GM23338 (cell line): ENCODE measurements at regions not wholly inside any gene's neighbourhood (a gene's known extent, or its start where the extent isn't known, plus 50 kb on each side); places are given as distances from the start of the nearest gene placed in this dataset.

Experiments used
- ATAC-seq: fragments of 200-7000 bp; cut with Tn5 transposase; 3 replicates; pipeline ENCODE4 v1.9.1; 2020
- DNase-seq: peaks from one replicate; pipeline ENCODE4 v3.0.0-alpha.2; 2015; ENCODE audit warnings: low spot score
- H2AFZ ChIP-seq: fragments of 200-600 bp; sonication (generic); 2 replicates; pipeline ENCODE4 v1.8.0; 2016; ENCODE audit warnings: antibody characterized with exemption, mild to moderate bottlenecking, moderate library complexity
- H3F3A ChIP-seq: fragments of 200-600 bp; sonication (generic); replicated peaks from 2 replicates; pipeline ENCODE4 v1.8.0; 2017; ENCODE audit warnings: antibody characterized with exemption, mixed run types, low read depth
- H3K27ac ChIP-seq: fragments of 200-600 bp; sonication (generic); 2 replicates; pipeline ENCODE4 v1.6.1; 2016; ENCODE audit warnings: low read depth
- H3K27me3 ChIP-seq: fragments of 200-600 bp; sonication (generic); 2 replicates; pipeline ENCODE4 v1.8.0; 2016; ENCODE audit warnings: mild to moderate bottlenecking, mixed run types, moderate library complexity; ENCODE audit not compliant: insufficient read depth
- H3K36me3 ChIP-seq: fragments of 200-600 bp; sonication (generic); 2 replicates; pipeline ENCODE4 v1.8.0; 2016; ENCODE audit warnings: mild to moderate bottlenecking; ENCODE audit not compliant: insufficient read depth
- H3K4me1 ChIP-seq: fragments of 200-600 bp; sonication (generic); 2 replicates; pipeline ENCODE4 v1.8.0; 2016; ENCODE audit warnings: mild to moderate bottlenecking, moderate library complexity; ENCODE audit not compliant: insufficient read depth
- H3K4me2 ChIP-seq: fragments of 200-600 bp; sonication (generic); 2 replicates; pipeline ENCODE4 v1.7.1; 2017; ENCODE audit warnings: mixed run types
- H3K4me3 ChIP-seq: fragments of 200-600 bp; sonication (generic); 2 replicates; pipeline ENCODE4 v1.6.1; 2016; ENCODE audit warnings: mixed run types
- H3K79me2 ChIP-seq: fragments of 200-600 bp; sonication (generic); replicated peaks from 2 replicates; pipeline ENCODE4 v1.8.0; 2017; ENCODE audit warnings: mild to moderate bottlenecking; ENCODE audit not compliant: insufficient read depth
- H3K9me2 ChIP-seq: fragments of 200-600 bp; sonication (generic); 2 replicates; pipeline ENCODE4 v1.8.0; 2017; ENCODE audit not compliant: insufficient read depth
- H4K20me1 ChIP-seq: fragments of 200-600 bp; sonication (generic); replicated peaks from 2 replicates; pipeline ENCODE4 v1.8.0; 2017; ENCODE audit warnings: mild to moderate bottlenecking; ENCODE audit not compliant: insufficient read depth
- H3K27ac Mint-ChIP-seq: 2 replicates; pipeline ENCODE4 v1.8.0; 2020; ENCODE audit warnings: inconsistent platforms, mild to moderate bottlenecking, moderate library complexity, mixed read lengths
- H3K27me3 Mint-ChIP-seq: 3 replicates; pipeline ENCODE4 v1.8.0; 2022; ENCODE audit warnings: low read depth, mild to moderate bottlenecking, moderate library complexity, mixed read lengths, inconsistent platforms; ENCODE audit not compliant: insufficient read depth, poor library complexity
- H3K36me3 Mint-ChIP-seq: 3 replicates; pipeline ENCODE4 v1.8.0; 2021; ENCODE audit warnings: low read depth, mild to moderate bottlenecking, inconsistent platforms, moderate library complexity, mixed read lengths
- H3K4me1 Mint-ChIP-seq: 3 replicates; pipeline ENCODE4 v1.8.0; 2020; ENCODE audit warnings: mild to moderate bottlenecking, inconsistent platforms, mixed read lengths
- H3K4me3 Mint-ChIP-seq: 3 replicates; pipeline ENCODE4 v1.8.0; 2021; ENCODE audit warnings: moderate library complexity, mild to moderate bottlenecking, inconsistent platforms, mixed read lengths
- H3K9me3 Mint-ChIP-seq: 3 replicates; pipeline ENCODE4 v1.8.0; 2020; ENCODE audit warnings: moderate library complexity, mild to moderate bottlenecking, inconsistent platforms, mixed read lengths
- ETS1 ChIP-seq: IDR thresholded peaks from 2 replicates; pipeline ENCODE4 v1.6.1; 2016; ENCODE audit warnings: antibody characterized with exemption
- NANOG ChIP-seq: IDR thresholded peaks from 2 replicates; pipeline ENCODE4 v1.6.1; 2016; ENCODE audit warnings: antibody characterized with exemption, borderline replicate concordance
- POLR2AphosphoS5 ChIP-seq: IDR thresholded peaks from 2 replicates; pipeline ENCODE4 v1.6.1; 2016; ENCODE audit warnings: antibody characterized with exemption, low read depth
- REST ChIP-seq: IDR thresholded peaks from one replicate; pipeline ENCODE4 v1.6.1; 2018; ENCODE audit warnings: antibody characterized with exemption; ENCODE audit not compliant: unreplicated experiment
- STAT1 ChIP-seq: IDR thresholded peaks from one replicate; pipeline ENCODE4 v1.6.1; 2016; ENCODE audit warnings: antibody characterized with exemption; ENCODE audit not compliant: unreplicated experiment
- ZNF331 ChIP-seq: fragments of 250-450 bp; sonication (Bioruptor Pico); IDR thresholded peaks from 2 replicates; pipeline ENCODE4 v1.5.0; 2020; ENCODE audit warnings: low read depth, mild to moderate bottlenecking, moderate library complexity
- ZNF462 ChIP-seq: fragments of 250-450 bp; sonication (Bioruptor Pico); IDR thresholded peaks from 2 replicates; pipeline ENCODE4 v1.5.0; 2020; ENCODE audit warnings: mild to moderate bottlenecking, moderate library complexity

DNA sequence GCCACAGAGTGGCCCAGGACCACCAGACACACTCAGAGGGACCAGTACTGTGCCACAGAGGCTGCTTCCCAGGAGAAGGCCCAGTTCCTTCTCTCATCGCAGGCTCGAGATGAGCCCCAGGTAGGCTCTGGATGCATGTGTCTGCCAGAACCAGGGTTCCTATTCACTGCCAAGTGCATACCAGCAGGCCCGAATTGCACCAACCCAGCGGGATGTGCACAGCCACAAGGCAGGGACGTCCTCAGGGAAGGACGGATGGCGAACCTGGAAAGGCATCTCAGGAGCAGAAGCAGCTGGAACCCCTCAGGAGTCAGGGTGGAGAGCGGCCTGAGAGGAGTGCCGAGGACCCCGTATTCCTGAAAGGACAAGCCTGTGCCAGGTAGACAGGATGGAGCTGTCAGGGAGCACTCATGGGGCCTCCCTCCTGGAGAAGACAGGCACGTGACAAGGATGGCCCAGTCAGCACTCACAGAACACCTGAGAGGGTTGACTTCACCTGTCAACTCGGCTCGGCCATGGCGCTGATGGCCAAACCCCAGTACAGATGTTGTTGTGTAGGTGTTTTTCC is 73.7 kb downstream of the PTGR3 start (continued):
- TF ChIP-seq REST = no peak
- no peak for TF ChIP-seq ZNF331
- TF ChIP-seq POLR2AphosphoS5 = no peak

- H3K27ac ChIP-seq = no peak overlapping the region
- Mint-ChIP-seq H3K4me3 (no peak overlapping the region), H3K27ac (no peak overlapping the region), H3K27me3 (peaks cover 1% of the 10 kb centered on the region), H3K9me3 (no peaks in the 10 kb centered on the region; the same call in 2 of the 3 replicates), H3K36me3 (no peaks in the 10 kb centered on the region; the same call in 2 of the 3 replicates), H3K4me1 (no peaks in the 10 kb centered on the region)
- no peak for TF ChIP-seq POLR2AphosphoS5
- TF ChIP-seq ETS1 = no peak
- no peak for TF ChIP-seq REST
- no peak for TF ChIP-seq NANOG
- TF ChIP-seq STAT1 = no peak
- no peak for TF ChIP-seq ZNF462 (CRISPR knock-in tag)
- ATAC-seq = no peak
- H3K4me2 ChIP-seq = no peak overlapping the region
- H3F3A ChIP-seq = no peaks in the 10 kb centered on the region
- H4K20me1 ChIP-seq = no peaks in the 10 kb centered on the region
- H3K79me2 ChIP-seq = no peaks in the 10 kb centered on the region
- no peaks in the 10 kb centered on the region for H3K4me1 ChIP-seq
- H2AFZ ChIP-seq = no peak overlapping the region
- no peak for DNase-seq
- H3K27me3 ChIP-seq = no peaks in the 10 kb centered on the region
- no peaks in the 10 kb centered on the region for H3K36me3 ChIP-seq
- 0 out of 2 replicates have a peak, but pooled peaks cover 5% of the 10 kb centered on the region for H3K9me2 ChIP-seq
- H3K4me3 ChIP-seq = no peak overlapping the region
Measured at GRCh38 chr18:75134611-75134975, 74.3 kb downstream of the PTGR3 start.
